HUDEP-2 (cell line): ENCODE measurements at regions not wholly inside any gene's neighbourhood (a gene's known extent, or its start where the extent isn't known, plus 50 kb on each side); places are given as distances from the start of the nearest gene placed in this dataset.
A peak's percentile ranks its signal among the peaks of the same experiment; 100 is the strongest.
"Not testable (repeated sequence)": the region's sequence is repeated elsewhere in the genome, so short reads cannot be mapped to it uniquely, and the experiment has no call there.

ENCODE experiments used
- DNase-seq, 76 experiments: peaks; one replicate each; lab custom pipeline; 2025; ENCODE audit not compliant: unreplicated experiment in 76 of 76; lab: John Stamatoyannopoulos, UW

- no peak for DNase-seq
Observed at GRCh38 chr3:75303741-75304140, 360.4 kb upstream of the FRG2C start.

GRCh38 chr3:75305901-75306300 is 358.2 kb upstream of the FRG2C start:
- DNase-seq, result no peak

- DNase-seq, result not testable (repeated sequence)
Observed at GRCh38 chr3:75311306-75311705, 352.8 kb upstream of the FRG2C start.

GRCh38 chr3:75312469-75312868 is 351.7 kb upstream of the FRG2C start:
- DNase-seq, result not testable (repeated sequence)

GRCh38 chr3:75319776-75320175 is 344.4 kb upstream of the FRG2C start:
- not testable (repeated sequence) for DNase-seq

GRCh38 chr3:75320369-75320768 is 343.8 kb upstream of the FRG2C start:
- DNase-seq, result no peak

- no peak for DNase-seq
Observed at GRCh38 chr3:75321060-75321459, 343.1 kb upstream of the FRG2C start.

- DNase-seq, result not testable (repeated sequence)
Observed at GRCh38 chr3:75323936-75324335, 340.2 kb upstream of the FRG2C start.

- DNase-seq, result no peak
Observed at GRCh38 chr3:75325716-75326115, 338.4 kb upstream of the FRG2C start.

GRCh38 chr3:75327453-75327852 is 336.7 kb upstream of the FRG2C start:
- DNase-seq, result no peak

- DNase-seq, result no peak
Observed at GRCh38 chr3:75329476-75330097, 334.5 kb upstream of the FRG2C start.

GRCh38 chr3:75330446-75330845 is 333.7 kb upstream of the FRG2C start:
- not testable (repeated sequence) for DNase-seq

GRCh38 chr3:75332090-75332489 is 332.0 kb upstream of the FRG2C start:
- not testable (repeated sequence) for DNase-seq

- no peak for DNase-seq
Observed at GRCh38 chr3:75332794-75333193, 331.3 kb upstream of the FRG2C start.

- DNase-seq, result no peak
Observed at GRCh38 chr3:75334299-75334698, 329.8 kb upstream of the FRG2C start.

GRCh38 chr3:75337226-75337900 is 326.8 kb upstream of the FRG2C start:
- no peak for DNase-seq

- DNase-seq, result no peak
Observed at GRCh38 chr3:75338342-75338741, 325.8 kb upstream of the FRG2C start.

GRCh38 chr3:75341324-75342067 is 322.6 kb upstream of the FRG2C start:
- DNase-seq, result no peak

- no peak for DNase-seq
Observed at GRCh38 chr3:75342425-75342824, 321.7 kb upstream of the FRG2C start.

- not testable (repeated sequence) for DNase-seq
Observed at GRCh38 chr3:75350536-75350935, 313.6 kb upstream of the FRG2C start.

- DNase-seq, result peak in 1 of 76 experiments; percentile 5
Observed at GRCh38 chr3:75362086-75362784, 301.9 kb upstream of the FRG2C start.
